ENCODE measurements at regions not wholly inside any gene's neighbourhood (a gene's known extent, or its start where the extent isn't known, plus 50 kb on each side); places are given as distances from the start of the nearest gene placed in this dataset.

- TF ChIP-seq, protein P1, sequence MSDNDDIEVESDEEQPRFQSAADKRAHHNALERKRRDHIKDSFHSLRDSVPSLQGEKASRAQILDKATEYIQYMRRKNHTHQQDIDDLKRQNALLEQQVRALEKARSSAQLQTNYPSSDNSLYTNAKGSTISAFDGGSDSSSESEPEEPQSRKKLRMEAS (IDR thresholded peaks at IDR 0.05) = no peak
- no peak for TF ChIP-seq NANOG (IDR thresholded peaks at IDR 0.05; ENCODE audit: insufficient read depth, low read depth, low read length, poor library complexity, severe bottlenecking)
Measured at GRCh38 chr4:26220696-26221095, 100.1 kb upstream of the RBPJ start (continued).

Data from H1 (cell line).